ENCODE measurements at regions not wholly inside any gene's neighbourhood (a gene's known extent, or its start where the extent isn't known, plus 50 kb on each side); places are given as distances from the start of the nearest gene placed in this dataset.

DNA sequence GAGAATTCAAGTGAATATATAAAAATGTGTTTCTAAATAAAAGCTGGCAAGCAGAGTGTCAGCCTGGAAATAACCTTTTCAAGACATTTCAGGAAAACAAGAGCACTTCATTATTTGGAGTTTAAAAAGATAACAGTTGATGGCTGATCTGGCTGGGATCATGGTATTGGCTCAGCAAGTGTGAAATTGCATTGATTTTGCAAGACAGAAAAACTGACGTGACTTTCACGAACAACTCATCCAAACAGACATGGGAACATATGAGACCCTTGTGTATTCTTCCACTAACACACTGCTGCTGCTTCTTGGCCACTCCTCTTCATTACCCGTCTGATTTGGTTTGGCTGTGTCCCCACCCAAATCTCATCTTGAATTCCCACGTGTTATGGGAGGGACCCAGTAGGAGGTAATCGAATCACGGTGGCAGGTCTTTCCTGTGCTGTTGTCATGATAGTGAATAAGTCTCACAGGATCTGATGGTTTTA, 108.5 kb downstream of the RAB18 start:
- no peaks in the 10 kb centered on the region for H3K9me3 ChIP-seq (replicated peaks; ENCODE audit: control insufficient read depth, insufficient read depth, low read length)
- DNase-seq (ENCODE audit: low read depth, low spot score) (no peak), ATAC-seq (no peak), FAIRE-seq (no peak)
- WGBS (ENCODE audit: insufficient coverage, insufficient replicate concordance, low lambda C conversion rate, missing lambda C conversion rate) = 60% methylated on average over 6 of the region's 6 CpGs
- BruUV-seq (replicated peaks) = no TSS peak
- no peak overlapping the region for H2AFZ ChIP-seq (ENCODE audit: control insufficient read depth, low read depth, low read length)
- H3K79me2 ChIP-seq (ENCODE audit: control insufficient read depth, insufficient read depth, low read length) = no peaks in the 10 kb centered on the region
- ChIA-PET POLR2A (no interaction called here), RAD21 (ENCODE audit: unreplicated experiment) (no interaction called here), CTCF (no interaction called here), SMC1A (ENCODE audit: uncharacterized antibody, unreplicated experiment) (no interaction called here)
- no peaks in the 10 kb centered on the region for H4K20me1 ChIP-seq (ENCODE audit: control insufficient read depth, insufficient read depth)
- intact Hi-C loops (cut with micrococcal nuclease; ENCODE audit: unreplicated experiment) = no loop called here
- H3K36me3 ChIP-seq (ENCODE audit: control insufficient read depth in 2 of 2, insufficient read depth in 2 of 2, low read length in 1 of 2) = no peaks in the 10 kb centered on the region
- TF ChIP-seq BACH1 (IDR thresholded peaks at IDR 0.05; ENCODE audit: borderline replicate concordance) = no peak
- TF ChIP-seq HDAC2 (IDR thresholded peaks at IDR 0.05) = no peak
- TF ChIP-seq JUNB (IDR thresholded peaks at IDR 0.05) = no peak
- TF ChIP-seq, protein P1, sequence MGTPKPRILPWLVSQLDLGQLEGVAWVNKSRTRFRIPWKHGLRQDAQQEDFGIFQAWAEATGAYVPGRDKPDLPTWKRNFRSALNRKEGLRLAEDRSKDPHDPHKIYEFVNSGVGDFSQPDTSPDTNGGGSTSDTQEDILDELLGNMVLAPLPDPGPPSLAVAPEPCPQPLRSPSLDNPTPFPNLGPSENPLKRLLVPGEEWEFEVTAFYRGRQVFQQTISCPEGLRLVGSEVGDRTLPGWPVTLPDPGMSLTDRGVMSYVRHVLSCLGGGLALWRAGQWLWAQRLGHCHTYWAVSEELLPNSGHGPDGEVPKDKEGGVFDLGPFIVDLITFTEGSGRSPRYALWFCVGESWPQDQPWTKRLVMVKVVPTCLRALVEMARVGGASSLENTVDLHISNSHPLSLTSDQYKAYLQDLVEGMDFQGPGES (IDR thresholded peaks at IDR 0.05) = no peak
- H3K4me1 ChIP-seq (ENCODE audit: control insufficient read depth, insufficient read depth, low read length) = no peaks in the 10 kb centered on the region
- H3K9ac ChIP-seq (ENCODE audit: control insufficient read depth, insufficient read depth, low read length) = no peak overlapping the region
- in situ Hi-C loops (cut with MboI) = no loop called here
- no peak overlapping the region for H3K4me2 ChIP-seq (ENCODE audit: control insufficient read depth, insufficient read depth)
- no peaks in the 10 kb centered on the region; a peak in 1 of 4 replicates for H3K27me3 ChIP-seq (replicated peaks in 1 of 2; ENCODE audit: control insufficient read depth in 2 of 2, insufficient read depth in 2 of 2, low read length in 1 of 2)
- H3K4me3 ChIP-seq = no peak overlapping the region
- no peak overlapping the region for H3K27ac ChIP-seq (ENCODE audit: control insufficient read depth, insufficient read depth)

DNA sequence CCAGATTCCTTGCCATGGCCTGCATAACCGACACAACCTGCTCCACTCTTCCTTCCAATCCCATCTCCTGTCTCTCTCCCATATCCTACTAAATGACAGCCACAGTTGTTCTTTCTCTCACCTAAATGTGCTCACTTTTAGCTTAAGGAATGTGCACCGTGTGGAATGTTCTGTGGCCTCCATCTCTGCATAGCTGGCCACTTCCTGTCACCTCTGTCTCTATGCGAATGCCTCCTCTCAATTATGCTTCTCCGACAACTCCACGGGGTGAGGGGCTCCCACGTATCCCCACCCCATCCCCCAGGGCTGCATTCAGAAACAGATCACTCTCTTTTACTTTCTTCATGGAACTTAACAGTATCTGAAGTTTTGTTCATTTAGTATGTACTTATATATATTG, 110.7 kb downstream of the RAB18 start:
- in situ Hi-C loops (cut with MboI) = no loop called here
- Histone ChIP-seq H3K4me1 (ENCODE audit: control insufficient read depth, insufficient read depth, low read length) (no peaks in the 10 kb centered on the region), H4K20me1 (ENCODE audit: control insufficient read depth, insufficient read depth) (no peaks in the 10 kb centered on the region), H3K9ac (ENCODE audit: control insufficient read depth, insufficient read depth, low read length) (no peak overlapping the region), H3K79me2 (ENCODE audit: control insufficient read depth, insufficient read depth, low read length) (no peaks in the 10 kb centered on the region), H3K4me3 (no peak overlapping the region), H3K27ac (ENCODE audit: control insufficient read depth, insufficient read depth) (no peak overlapping the region), H2AFZ (ENCODE audit: control insufficient read depth, low read depth, low read length) (no peak overlapping the region), H3K9me3 (replicated peaks; ENCODE audit: control insufficient read depth, insufficient read depth, low read length) (no peaks in the 10 kb centered on the region), H3K36me3 (ENCODE audit: control insufficient read depth in 2 of 2, insufficient read depth in 2 of 2, low read length in 1 of 2) (no peaks in the 10 kb centered on the region), H3K4me2 (ENCODE audit: control insufficient read depth, insufficient read depth) (no peak overlapping the region), H3K27me3 (replicated peaks in 1 of 2; ENCODE audit: control insufficient read depth in 2 of 2, insufficient read depth in 2 of 2, low read length in 1 of 2) (no peaks in the 10 kb centered on the region; a peak in 1 of 4 replicates)
- BruUV-seq (replicated peaks) = no TSS peak
- DNase-seq (ENCODE audit: low read depth, low spot score) (no peak), ATAC-seq (no peak), FAIRE-seq (no peak)
- intact Hi-C loops (cut with micrococcal nuclease; ENCODE audit: unreplicated experiment) = no loop called here
- ChIA-PET RAD21 (ENCODE audit: unreplicated experiment) (no interaction called here), SMC1A (ENCODE audit: uncharacterized antibody, unreplicated experiment) (no interaction called here), CTCF (no interaction called here), POLR2A (no interaction called here)
- WGBS (ENCODE audit: insufficient coverage, insufficient replicate concordance, low lambda C conversion rate, missing lambda C conversion rate) = 27% methylated on average over 6 of the region's 6 CpGs
- TF ChIP-seq ATF7 (IDR thresholded peaks at IDR 0.05; ENCODE audit: low read depth) (no peak), EED (IDR thresholded peaks at IDR 0.05; ENCODE audit: low read depth) (no peak), MYC (IDR thresholded peaks at IDR 0.05; ENCODE audit: insufficient read depth, insufficient read length, insufficient replicate concordance, low read length, severe bottlenecking) (no peak), ZSCAN29 (IDR thresholded peaks at IDR 0.05) (no peak)
